ENCODE measurements at regions not wholly inside any gene's neighbourhood (a gene's known extent, or its start where the extent isn't known, plus 50 kb on each side); places are given as distances from the start of the nearest gene placed in this dataset.

GRCh38 chr1:168443899-168444298 is 99.9 kb downstream of the XCL2 start:
- H3K4me3 ChIP-seq, result no peak overlapping the region
- intact Hi-C loops (cut with DNase I), result no loop called here
- TF ChIP-seq CTCF (IDR thresholded peaks at IDR 0.05), result no peak
- peaks cover 3% of the 10 kb centered on the region for H3K4me1 ChIP-seq
- no peak for ATAC-seq
- no peak for DNase-seq
- H3K27me3 ChIP-seq, result no peaks in the 10 kb centered on the region
- H3K9me3 ChIP-seq, result no peaks in the 10 kb centered on the region
- no peaks in the 10 kb centered on the region for H3K36me3 ChIP-seq
- no peak overlapping the region for H3K27ac ChIP-seq

DNA sequence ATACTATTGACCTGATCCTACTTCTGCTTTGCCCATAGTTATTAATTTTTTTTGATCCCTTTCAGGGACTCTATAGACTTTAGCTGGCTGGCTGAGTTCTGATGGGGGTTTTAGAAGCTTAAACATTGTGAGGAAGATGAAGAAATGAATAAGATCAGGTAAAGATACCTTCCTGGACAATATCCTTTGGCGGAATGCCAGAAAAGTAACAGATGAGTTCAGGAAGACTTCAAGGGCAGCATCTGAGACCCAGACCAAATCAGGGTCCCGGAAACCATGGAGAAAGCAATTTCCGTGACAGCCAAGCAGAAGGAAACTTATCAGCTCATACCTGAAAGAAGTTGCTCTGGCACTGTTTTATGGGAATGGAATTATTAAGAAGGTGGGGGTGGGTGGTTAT is 100.4 kb downstream of the XCL2 start:
- H3K9me3 ChIP-seq, result no peaks in the 10 kb centered on the region
- no peak for ATAC-seq
- H3K4me3 ChIP-seq, result no peak overlapping the region
- no peaks in the 10 kb centered on the region for H3K36me3 ChIP-seq
- peaks cover 3% of the 10 kb centered on the region for H3K4me1 ChIP-seq
- intact Hi-C loops (cut with DNase I), result no loop called here
- no peak for DNase-seq
- no peak for TF ChIP-seq CTCF (IDR thresholded peaks at IDR 0.05)
- H3K27me3 ChIP-seq, result no peaks in the 10 kb centered on the region
- H3K27ac ChIP-seq, result no peak overlapping the region

DNA sequence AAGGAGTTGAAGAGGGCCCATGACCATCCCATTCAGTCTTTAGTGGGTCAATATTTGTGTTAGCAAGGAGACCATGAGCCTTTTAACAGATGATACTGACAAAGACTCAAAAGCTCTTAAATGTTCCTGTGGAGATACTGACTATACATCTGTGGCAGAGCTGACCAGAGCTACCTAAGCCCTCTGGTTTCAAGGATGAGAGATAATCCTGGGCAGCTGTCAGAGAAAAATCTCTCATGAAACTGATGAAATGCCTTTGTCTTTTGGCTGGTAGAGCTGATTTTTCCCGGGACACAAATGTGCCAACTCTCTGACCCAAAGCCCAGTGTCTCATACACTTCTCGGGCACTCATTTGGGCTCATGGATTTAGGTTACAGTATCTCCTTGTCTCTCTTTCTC is 100.9 kb downstream of the XCL2 start:
- intact Hi-C loops (cut with DNase I), result no loop called here
- Histone ChIP-seq H3K27me3 (no peaks in the 10 kb centered on the region), H3K4me1 (peaks cover 3% of the 10 kb centered on the region), H3K27ac (no peak overlapping the region), H3K9me3 (no peaks in the 10 kb centered on the region), H3K36me3 (no peaks in the 10 kb centered on the region), H3K4me3 (no peak overlapping the region)
- DNase-seq (no peak), ATAC-seq (no peak)
- TF ChIP-seq CTCF (IDR thresholded peaks at IDR 0.05), result no peak

GRCh38 chr1:168441745-168442144 is 102.1 kb downstream of the XCL2 start:
- Histone ChIP-seq H3K4me3 (no peak overlapping the region), H3K36me3 (no peaks in the 10 kb centered on the region), H3K27ac (no peak overlapping the region), H3K27me3 (no peaks in the 10 kb centered on the region), H3K9me3 (no peaks in the 10 kb centered on the region), H3K4me1 (peaks cover 3% of the 10 kb centered on the region)
- no peak for TF ChIP-seq CTCF (IDR thresholded peaks at IDR 0.05)
- intact Hi-C loops (cut with DNase I), result no loop called here
- no peak for ATAC-seq
- DNase-seq, result no peak

GRCh38 chr1:168439456-168440375 is 104.1 kb downstream of the XCL2 start:
- Histone ChIP-seq H3K4me3 (peak overlapping the region; percentile 19), H3K27me3 (no peaks in the 10 kb centered on the region), H3K4me1 (peaks cover 3% of the 10 kb centered on the region), H3K27ac (peak overlapping the region; percentile 47), H3K36me3 (no peaks in the 10 kb centered on the region), H3K9me3 (no peaks in the 10 kb centered on the region)
- intact Hi-C loops (cut with DNase I), result loop anchor here (10.0 kb wide), 1 partner anchor 95 kb away; no protein-coding TSS in a partner anchor
- peak; percentile 66 for DNase-seq
- peak; percentile 90 for ATAC-seq
- TF ChIP-seq CTCF (IDR thresholded peaks at IDR 0.05), result peak; percentile 77
